ENCODE measurements at regions not wholly inside any gene's neighbourhood (a gene's known extent, or its start where the extent isn't known, plus 50 kb on each side); places are given as distances from the start of the nearest gene placed in this dataset.

- Histone ChIP-seq H3K4me3 (no peak overlapping the region), H3K36me3 (ENCODE audit: control insufficient read depth, insufficient read depth, low read length) (no peaks in the 10 kb centered on the region), H3K4me1 (replicated peaks in 1 of 2; ENCODE audit: control insufficient read depth in 2 of 2, insufficient read depth in 2 of 2, low read length in 2 of 2) (no peaks in the 10 kb centered on the region), H2AFZ (ENCODE audit: low read depth, low read length) (no peak overlapping the region), H3K9ac (ENCODE audit: insufficient read depth in 1 of 2, low read depth in 2 of 2, low read length in 2 of 2) (no peak overlapping the region), H3K4me2 (ENCODE audit: insufficient read depth, low read length) (no peak overlapping the region), H3K27ac (ENCODE audit: extremely low read depth, low read depth, low read length) (no peak overlapping the region), H3K9me3 (replicated peaks; ENCODE audit: control insufficient read depth, insufficient read depth, low read depth, low read length) (no peaks in the 10 kb centered on the region), H3K79me2 (ENCODE audit: control insufficient read depth, insufficient read depth, low read length) (no peaks in the 10 kb centered on the region), H4K20me1 (replicated peaks; ENCODE audit: control insufficient read depth, insufficient read depth, low read length) (no peaks in the 10 kb centered on the region), H3K9me1 (ENCODE audit: control insufficient read depth, insufficient read depth, low read length) (no peaks in the 10 kb centered on the region), H3K27me3 (ENCODE audit: control insufficient read depth in 2 of 2, insufficient read depth in 2 of 2, low read length in 2 of 2) (no peaks in the 10 kb centered on the region)
- ATAC-seq (no peak), DNase-seq (ENCODE audit: extremely low read depth in 1 of 4, low spot score in 3 of 4) (no peak), FAIRE-seq (no peak)
- POLR2A ChIA-PET = interaction anchor here (0.6 kb wide), 1 partner anchor 410 kb away, joined by 3 read pairs; no protein-coding TSS in a partner anchor
- WGBS (ENCODE audit: insufficient coverage, low coverage, missing lambda C conversion rate) = 13% methylated on average over 2 of the region's 2 CpGs
- BruUV-seq (replicated peaks) = no TSS peak
- intact Hi-C loops (cut with micrococcal nuclease) = no loop called here
- CTCF ChIA-PET (ENCODE audit: low intra/inter-chr PET ratio) = no interaction called here
- in situ Hi-C loops (cut with MboI) = no loop called here
- TF ChIP-seq TFE3 (CRISPR knock-in tag; IDR thresholded peaks at IDR 0.05) (no peak), PYGO2 (tag; IDR thresholded peaks at IDR 0.05) (no peak), TCF7L2 (IDR thresholded peaks at IDR 0.05; ENCODE audit: low read depth, low read length) (no peak), BCLAF1 (IDR thresholded peaks at IDR 0.05; ENCODE audit: borderline replicate concordance in 1 of 2, control insufficient read depth in 1 of 2, low read depth in 2 of 2, low read length in 1 of 2) (no peak), KLF13 (tag; IDR thresholded peaks at IDR 0.05; ENCODE audit: borderline replicate concordance, low read depth) (no peak), E2F6 (IDR thresholded peaks at IDR 0.05; ENCODE audit: borderline replicate concordance in 1 of 2, extremely low read depth in 1 of 2, insufficient read depth in 1 of 2, insufficient read length in 1 of 2, low read depth in 1 of 2, low read length in 1 of 2, poor library complexity in 1 of 2, severe bottlenecking in 1 of 2) (no peak), RREB1 (CRISPR knock-in tag; IDR thresholded peaks at IDR 0.05) (no peak), CHD4 (IDR thresholded peaks at IDR 0.05; ENCODE audit: insufficient read depth, insufficient replicate concordance, low read depth, low read length, poor library complexity, severe bottlenecking) (no peak), ZNF212 (CRISPR knock-in tag; IDR thresholded peaks at IDR 0.05) (no peak)
Measured at GRCh38 chr12:108000111-108000510, 129.0 kb upstream of the WSCD2 start.

Data from K562 (cell line).